Upper lobe of right lung (tissue), 1 donor: ENCODE measurements at regions not wholly inside any gene's neighbourhood (a gene's known extent, or its start where the extent isn't known, plus 50 kb on each side); places are given as distances from the start of the nearest gene placed in this dataset.

Experiments used
- ATAC-seq: fragments of 200-7000 bp; cut with Tn5 transposase; one replicate; pipeline ENCODE4 v1.9.1; 2020; ENCODE audit warnings: mild to moderate bottlenecking, moderate library complexity
- DNase-seq: peaks from one replicate; pipeline ENCODE4 v3.0.0-alpha.2; 2020
- H3K27ac ChIP-seq: fragments of 200-600 bp; one replicate; pipeline ENCODE4 v1.8.0; 2022
- H3K27me3 ChIP-seq: fragments of 200-600 bp; one replicate; pipeline ENCODE4 v1.8.0; 2022; ENCODE audit warnings: mild to moderate bottlenecking
- H3K36me3 ChIP-seq: fragments of 200-600 bp; one replicate; pipeline ENCODE4 v1.8.0; 2022
- H3K4me1 ChIP-seq: fragments of 200-600 bp; one replicate; pipeline ENCODE4 v1.8.0; 2022
- H3K4me3 ChIP-seq: fragments of 200-600 bp; one replicate; pipeline ENCODE4 v1.8.0; 2022; ENCODE audit warnings: mild to moderate bottlenecking
- H3K9me3 ChIP-seq: fragments of 200-600 bp; one replicate; pipeline ENCODE4 v1.8.0; 2022
- CTCF ChIP-seq: fragments of 200-600 bp; IDR thresholded peaks from one replicate; pipeline ENCODE4 v1.8.0; 2022; ENCODE audit warnings: antibody characterized with exemption
- intact Hi-C: fragments of 100-400 bp; cut with DNase I; formaldehyde crosslinking; loops from one replicate; pipeline ENCODE4 v1.11.0; 2022
- donor health status: DM: no; HTN: yes; CAD: no; lungs with severe emphysema.

GRCh38 chr3:189056646-189057335, 115.0 kb upstream of the TPRG1 start:
- TF ChIP-seq CTCF, result no peak
- no peaks in the 10 kb centered on the region for H3K9me3 ChIP-seq
- intact Hi-C loops, result no loop called here
- H3K27me3 ChIP-seq, result no peaks in the 10 kb centered on the region
- no peaks in the 10 kb centered on the region for H3K4me1 ChIP-seq
- DNase-seq (no peak), ATAC-seq (no peak)
- H3K4me3 ChIP-seq, result no peak overlapping the region
- no peaks in the 10 kb centered on the region for H3K36me3 ChIP-seq
- no peak overlapping the region for H3K27ac ChIP-seq

- no peaks in the 10 kb centered on the region for H3K9me3 ChIP-seq
- intact Hi-C loops, result no loop called here
- DNase-seq (no peak), ATAC-seq (no peak)
- no peak overlapping the region for H3K27ac ChIP-seq
- H3K36me3 ChIP-seq, result no peaks in the 10 kb centered on the region
- H3K4me1 ChIP-seq, result no peaks in the 10 kb centered on the region
- no peak overlapping the region for H3K4me3 ChIP-seq
- H3K27me3 ChIP-seq, result no peaks in the 10 kb centered on the region
- no peak for TF ChIP-seq CTCF
Measured at GRCh38 chr3:189057369-189057768, 114.4 kb upstream of the TPRG1 start.

- ATAC-seq, result no peak
- Histone ChIP-seq H3K4me1 (no peaks in the 10 kb centered on the region), H3K27me3 (no peaks in the 10 kb centered on the region), H3K36me3 (no peaks in the 10 kb centered on the region), H3K9me3 (no peaks in the 10 kb centered on the region), H3K4me3 (no peak overlapping the region), H3K27ac (no peak overlapping the region)
- intact Hi-C loops, result no loop called here
- TF ChIP-seq CTCF, result no peak
- no peak for DNase-seq
Measured at GRCh38 chr3:189058071-189058470, 113.7 kb upstream of the TPRG1 start.

- Histone ChIP-seq H3K36me3 (no peaks in the 10 kb centered on the region), H3K27me3 (no peaks in the 10 kb centered on the region), H3K4me3 (no peak overlapping the region), H3K4me1 (no peaks in the 10 kb centered on the region), H3K27ac (no peak overlapping the region), H3K9me3 (peaks cover 6% of the 10 kb centered on the region)
- TF ChIP-seq CTCF, result no peak
- DNase-seq (no peak), ATAC-seq (no peak)
- intact Hi-C loops, result no loop called here
Measured at GRCh38 chr3:189070965-189071364, 100.8 kb upstream of the TPRG1 start.

GRCh38 chr3:189071446-189071845, 100.3 kb upstream of the TPRG1 start:
- no peak for ATAC-seq
- DNase-seq, result no peak
- TF ChIP-seq CTCF, result no peak
- intact Hi-C loops, result no loop called here
- Histone ChIP-seq H3K27me3 (no peaks in the 10 kb centered on the region), H3K9me3 (peaks cover 6% of the 10 kb centered on the region), H3K27ac (no peak overlapping the region), H3K4me3 (no peak overlapping the region), H3K4me1 (no peaks in the 10 kb centered on the region), H3K36me3 (no peaks in the 10 kb centered on the region)

GRCh38 chr3:189076449-189076848, 95.3 kb upstream of the TPRG1 start:
- H3K4me1 ChIP-seq, result no peaks in the 10 kb centered on the region
- H3K36me3 ChIP-seq, result no peaks in the 10 kb centered on the region
- DNase-seq, result no peak
- no peak for ATAC-seq
- no peaks in the 10 kb centered on the region for H3K9me3 ChIP-seq
- H3K27ac ChIP-seq, result no peak overlapping the region
- intact Hi-C loops, result no loop called here
- no peak overlapping the region for H3K4me3 ChIP-seq
- no peaks in the 10 kb centered on the region for H3K27me3 ChIP-seq
- TF ChIP-seq CTCF, result no peak
